Lung (tissue), 11 donors: ENCODE measurements at regions not wholly inside any gene's neighbourhood (a gene's known extent, or its start where the extent isn't known, plus 50 kb on each side); places are given as distances from the start of the nearest gene placed in this dataset.

Source experiments
- ATAC-seq: fragments of 200-7000 bp; cut with Tn5 transposase; one replicate; pipeline ENCODE4 v1.9.1; 2020; ENCODE audit warnings: moderate number of reproducible peaks; ENCODE audit not compliant: insufficient read depth, low FRiP score
- DNase-seq, 3 donors: peaks; one replicate each; pipeline ENCODE4 v3.0.0-alpha.2; 2013 to 2017
- H3K27ac ChIP-seq, 2 donors: one replicate each; pipeline ENCODE4 v1.5.1; 2013; ENCODE audit warnings: mild to moderate bottlenecking in 2 of 2, moderate library complexity in 2 of 2, control low read depth in 1 of 2, inconsistent platforms in 1 of 2, low read depth in 1 of 2, low read length in 1 of 2
- H3K27me3 ChIP-seq, 3 donors: one replicate each; pipeline ENCODE4 v1.5.1; 2013; ENCODE audit warnings: low read length in 2 of 3; ENCODE audit not compliant: control insufficient read depth in 3 of 3, insufficient read depth in 3 of 3
- H3K36me3 ChIP-seq, 4 donors: one replicate each; pipeline ENCODE4 v1.5.1; 2013; ENCODE audit warnings: low read length in 4 of 4, mild to moderate bottlenecking in 1 of 4, moderate library complexity in 1 of 4; ENCODE audit not compliant: control insufficient read depth in 4 of 4, insufficient read depth in 4 of 4
- H3K4me1 ChIP-seq, 5 donors: one replicate each; pipeline ENCODE4 v1.5.1; 2013; ENCODE audit warnings: low read length in 5 of 5, mild to moderate bottlenecking in 2 of 5, moderate library complexity in 1 of 5; ENCODE audit not compliant: control insufficient read depth in 5 of 5, insufficient read depth in 5 of 5
- H3K4me3 ChIP-seq: one replicate; pipeline ENCODE4 v1.5.1; 2013; ENCODE audit warnings: mild to moderate bottlenecking, control low read depth, moderate library complexity
- H3K9ac ChIP-seq, 2 donors: one replicate each; pipeline ENCODE4 v1.5.1; 2013; ENCODE audit warnings: low read length in 2 of 2, control low read depth in 1 of 2; ENCODE audit not compliant: insufficient read depth in 1 of 2
- H3K9me3 ChIP-seq, 4 donors: one replicate each; pipeline ENCODE4 v1.5.1; 2013; ENCODE audit warnings: low read length in 3 of 4, mild to moderate bottlenecking in 1 of 4, moderate library complexity in 1 of 4; ENCODE audit not compliant: control insufficient read depth in 4 of 4, insufficient read depth in 3 of 4
- CTCF ChIP-seq: IDR thresholded peaks from 2 replicates; pipeline ENCODE4 v1.5.1; 2012; ENCODE audit warnings: mild to moderate bottlenecking; ENCODE audit errors: control extremely low read depth, extremely low read depth
- WGBS, 2 donors: extraction: QIAGEN DNeasy Blood & Tissue Kit; methylation state at CpG; one replicate each; pipeline ENCODE4 v1.1.7; 2013; 5-methylcytosine and 5-hydroxymethylcytosine counted together
- donor health status: control.
- donor health status: control.
- donor health status: Bipolar disorder and iron deficiency.
- donor health status: healthy.
- donor health status: DM: yes; HTN: yes; CAD: no.

GRCh38 chr20:8935878-8936277 is 133.0 kb upstream of the PLCB4 start:
- Histone ChIP-seq H3K36me3 (no peaks in the 10 kb centered on the region), H3K27ac (no peak overlapping the region), H3K9ac (no peak overlapping the region), H3K27me3 (no peaks in the 10 kb centered on the region), H3K4me1 (no peaks in the 10 kb centered on the region), H3K4me3 (no peak overlapping the region), H3K9me3 (peaks cover 0 to 2% (median 0%) of the 10 kb centered on the region in 4 donors)
- WGBS, 2 donors, result 85 to 92% methylated on average over 5 of the region's 5 CpGs
- ATAC-seq (no peak), DNase-seq (no peak)
- no peak for TF ChIP-seq CTCF

- Histone ChIP-seq H3K4me1 (peaks cover 0 to 1% (median 0%) of the 10 kb centered on the region in 5 donors), H3K9me3 (no peaks in the 10 kb centered on the region), H3K9ac (no peak overlapping the region), H3K4me3 (no peak overlapping the region), H3K27me3 (no peaks in the 10 kb centered on the region), H3K36me3 (no peaks in the 10 kb centered on the region), H3K27ac (no peak overlapping the region)
- 93 to 95% methylated on average over 1 of the region's 1 CpG for WGBS, 2 donors
- no peak for DNase-seq
- TF ChIP-seq CTCF, result no peak
- no peak for ATAC-seq
Observed at GRCh38 chr20:8938532-8938931, 130.4 kb upstream of the PLCB4 start.

- no peaks in the 10 kb centered on the region for H3K9me3 ChIP-seq
- TF ChIP-seq CTCF, result no peak
- no peaks in the 10 kb centered on the region for H3K36me3 ChIP-seq
- H3K4me1 ChIP-seq, result peaks cover 0 to 4% (median 0%) of the 10 kb centered on the region in 5 donors
- no peaks in the 10 kb centered on the region for H3K27me3 ChIP-seq
- ATAC-seq (no peak), DNase-seq (no peak)
- H3K9ac ChIP-seq, result no peak overlapping the region
- WGBS, 2 donors, result 74 to 76% methylated on average over 2 of the region's 2 CpGs
- no peak overlapping the region for H3K4me3 ChIP-seq
- no peak overlapping the region for H3K27ac ChIP-seq
Observed at GRCh38 chr20:8940326-8940725, 128.6 kb upstream of the PLCB4 start.

- H3K27me3 ChIP-seq, result no peaks in the 10 kb centered on the region
- H3K36me3 ChIP-seq, result no peaks in the 10 kb centered on the region
- peaks cover 0 to 22% (median 0%) of the 10 kb centered on the region in 5 donors for H3K4me1 ChIP-seq
- no peak for TF ChIP-seq CTCF
- H3K9ac ChIP-seq, result no peak overlapping the region
- H3K27ac ChIP-seq, result no peak overlapping the region
- H3K9me3 ChIP-seq, result no peaks in the 10 kb centered on the region
- DNase-seq (peak in 1 of 3 donors; percentile 15), ATAC-seq (no peak)
- H3K4me3 ChIP-seq, result no peak overlapping the region
Observed at GRCh38 chr20:8943631-8944030, 125.3 kb upstream of the PLCB4 start.
